Heart right ventricle (tissue), 16 donors: ENCODE measurements at regions not wholly inside any gene's neighbourhood (a gene's known extent, or its start where the extent isn't known, plus 50 kb on each side); places are given as distances from the start of the nearest gene placed in this dataset.

Source experiments
- ATAC-seq, 8 donors: fragments of 200-7000 bp; cut with Tn5 transposase; one replicate each; pipeline ENCODE4 v1.9.1; 2020; ENCODE audit warnings: mild to moderate bottlenecking in 8 of 8, moderate library complexity in 8 of 8, moderate number of reproducible peaks in 1 of 8
- DNase-seq, 2 donors: peaks; one replicate each; pipeline ENCODE4 v3.0.0-alpha.2; 2020
- H3K27ac ChIP-seq, 10 donors: fragments of 200-600 bp; sonication (generic) in 2 of 10; one replicate each; pipeline versions ENCODE4 v1.5.0 to v1.8.0; 2020 to 2022; ENCODE audit warnings: mild to moderate bottlenecking in 3 of 10
- H3K27me3 ChIP-seq, 7 donors: fragments of 200-600 bp; one replicate each; pipeline ENCODE4 v1.8.0; 2021 to 2022; ENCODE audit warnings: mild to moderate bottlenecking in 2 of 7
- H3K36me3 ChIP-seq, 9 donors: fragments of 200-600 bp; sonication (generic) in 1 of 9; one replicate each; pipeline versions ENCODE4 v1.5.0 to v1.8.0; 2020 to 2022; ENCODE audit warnings: mild to moderate bottlenecking in 2 of 9
- H3K4me1 ChIP-seq, 9 donors: fragments of 200-600 bp; sonication (generic) in 1 of 9; one replicate each; pipeline versions ENCODE4 v1.5.0 to v1.8.0; 2020 to 2022; ENCODE audit warnings: mild to moderate bottlenecking in 4 of 9
- H3K4me3 ChIP-seq, 10 donors: fragments of 200-600 bp; sonication (generic) in 2 of 10; one replicate each; pipeline versions ENCODE4 v1.5.0 to v1.8.0; 2020 to 2022; ENCODE audit warnings: mild to moderate bottlenecking in 7 of 10, moderate library complexity in 2 of 10
- H3K9me3 ChIP-seq, 11 donors: fragments of 200-600 bp in 10 of 11; sonication (generic) in 2 of 11; one replicate each; pipeline versions ENCODE4 v1.5.0 to v1.8.0; 2013 to 2022; ENCODE audit warnings: mild to moderate bottlenecking in 2 of 11, control low read depth in 1 of 11, moderate library complexity in 1 of 11
- CTCF ChIP-seq, 9 donors: fragments of 200-600 bp; sonication (generic) in 2 of 9; IDR thresholded peaks; one replicate each; pipeline versions ENCODE4 v1.5.0 to v1.8.0; 2021 to 2022; ENCODE audit warnings: antibody characterized with exemption in 9 of 9, mild to moderate bottlenecking in 5 of 9, moderate library complexity in 1 of 9
- WGBS, 2 donors: extraction: QIAGEN DNeasy Blood & Tissue Kit; methylation state at CpG; one replicate each; pipeline ENCODE4 v1.1.7; 2013; ENCODE audit warnings: inconsistent platforms in 1 of 2; 5-methylcytosine and 5-hydroxymethylcytosine counted together
- intact Hi-C, 10 donors: fragments of 100-400 bp; cut with DNase I; formaldehyde crosslinking; loops; one replicate each; pipeline versions ENCODE4 v1.11.1 to v1.14.2; 2022
- donor health status: Arrhythmogenic right ventricular cardiomyopathy.
- donor health status: ischemic (EF 13 %, LVEDD 7.1; RV severe dilation, severe dysfunction).
- donor health status: healthy with polysubstance abuse.
- donor health status: DM: no; HTN: yes; CAD: no.
- donor health status: DM: no; HTN: no; CAD: no.
- donor health status: ischemic (EF 25% LVEDD 6.9; RV normal size, moderate dysfunction).
- donor health status: ischemic (EF 25% LVEDD 5.7; RV mildly dilated, moderate dysfunction).
- donor health status: healthy.
- donor health status: DM: yes; HTN: yes; CAD: no.
- donor health status: Ischemic cardiomyopathy.
- donor health status: ischemic (EF 35%, LVEDD 5.7; RV mildly dilated, moderate dysfunction).
- donor health status: nonischemic (EF 11% LVEDD 7.7; RV severe dilation, severe dysfunction).
- donor health status: DM: yes; HTN: yes; CAD: no.
- donor health status: PGD.
- donor health status: ischemic (EF 29% LVEDD 5.4; RV normal size, mild dysfunction).
- donor health status: nonischemic (EF 23%, LVEDD 6.1; RV moderate dilation, normal function).

- no peaks in the 10 kb centered on the region for H3K4me1 ChIP-seq
- H3K27ac ChIP-seq, result no peak overlapping the region
- H3K36me3 ChIP-seq, result no peaks in the 10 kb centered on the region
- TF ChIP-seq CTCF (IDR thresholded peaks at IDR 0.05), result no peak
- no peak for DNase-seq
- H3K4me3 ChIP-seq, result no peak overlapping the region
- no peak for ATAC-seq
- no peaks in the 10 kb centered on the region for H3K27me3 ChIP-seq
- H3K9me3 ChIP-seq, result no peaks in the 10 kb centered on the region
- WGBS, 2 donors, result 62 to 66% methylated on average over 3 of the region's 3 CpGs
- intact Hi-C loops, result no loop called here
These were observed 114.0 kb downstream of the SLC38A4 start for GRCh38 chr12:46711756-46712155.

GRCh38 chr12:46710125-46710743 is 115.6 kb downstream of the SLC38A4 start:
- intact Hi-C loops, result no loop called here
- Histone ChIP-seq H3K27me3 (no peaks in the 10 kb centered on the region), H3K36me3 (no peaks in the 10 kb centered on the region), H3K9me3 (no peaks in the 10 kb centered on the region), H3K4me1 (no peaks in the 10 kb centered on the region), H3K27ac (no peak overlapping the region), H3K4me3 (no peak overlapping the region)
- DNase-seq (no peak), ATAC-seq (no peak)
- TF ChIP-seq CTCF (IDR thresholded peaks at IDR 0.05), result no peak
- 95 to 96% methylated on average over 9 of the region's 9 CpGs for WGBS, 2 donors

- Histone ChIP-seq H3K9me3 (peaks cover 0 to 9% (median under 1%) of the 10 kb centered on the region in 11 donors), H3K27me3 (no peaks in the 10 kb centered on the region), H3K36me3 (no peaks in the 10 kb centered on the region), H3K27ac (peak overlapping the region in 1 of 10 donors; percentile 39), H3K4me3 (no peak overlapping the region), H3K4me1 (no peaks in the 10 kb centered on the region)
- no peak for DNase-seq
- ATAC-seq, result no peak
- intact Hi-C loops, result no loop called here
- TF ChIP-seq CTCF (IDR thresholded peaks at IDR 0.05), result no peak
- 76 to 82% methylated on average over 9 of the region's 9 CpGs for WGBS, 2 donors
These were observed 123.0 kb downstream of the SLC38A4 start for GRCh38 chr12:46702581-46703344.

- Histone ChIP-seq H3K36me3 (no peaks in the 10 kb centered on the region), H3K27ac (no peak overlapping the region), H3K9me3 (peaks cover 0 to 17% (median 2%) of the 10 kb centered on the region in 11 donors), H3K4me3 (no peak overlapping the region), H3K27me3 (no peaks in the 10 kb centered on the region), H3K4me1 (no peaks in the 10 kb centered on the region)
- ATAC-seq (no peak), DNase-seq (no peak)
- intact Hi-C loops, result no loop called here
- TF ChIP-seq CTCF (IDR thresholded peaks at IDR 0.05), result no peak
These were observed 124.4 kb downstream of the SLC38A4 start for GRCh38 chr12:46701356-46701755.
